IMR-90 (cell line): ENCODE measurements at regions not wholly inside any gene's neighbourhood (a gene's known extent, or its start where the extent isn't known, plus 50 kb on each side); places are given as distances from the start of the nearest gene placed in this dataset.

ENCODE experiments used
- ATAC-seq: fragments of 200-7000 bp; cut with Tn5 transposase; 2 replicates; pipeline ENCODE4 v1.9.1; 2020; ENCODE audit warnings: low read depth, mild to moderate bottlenecking, moderate library complexity
- BruUV-seq: library from RNA; stranded (reverse); fragments of 400-500 nt; replicated peaks from 2 replicates; lab custom pipeline; 2021; lab: Mats Ljungman, UMichigan
- CTCF ChIA-PET: fragments of 300-600 bp; formaldehyde crosslinking; extraction: SDS; loops from one replicate; lab custom pipeline; 2021; ENCODE audit warnings: antibody characterized with exemption; lab: Yijun Ruan, JAX
- POLR2A ChIA-PET: fragments of 300-600 bp; sonication (Branson Sonifier 250); formaldehyde crosslinking; loops from one replicate; lab custom pipeline; 2022; ENCODE audit warnings: antibody characterized with exemption; ENCODE audit not compliant: unreplicated experiment; lab: Charles Lee
- DNase-seq: peaks from one replicate; pipeline ENCODE4 v3.0.0; 2013
- H2AFZ ChIP-seq: replicated peaks from 2 replicates; pipeline ENCODE3; 2013; ENCODE audit warnings: low read length, mild to moderate bottlenecking; ENCODE audit not compliant: poor library complexity
- H2AK5ac ChIP-seq: 2 replicates; pipeline ENCODE4 v1.6.1; 2013; ENCODE audit warnings: low read depth, low read length, inconsistent platforms
- H2AK9ac ChIP-seq: replicated peaks from 2 replicates; pipeline ENCODE3; 2013; ENCODE audit warnings: mild to moderate bottlenecking, low read depth, low read length, moderate library complexity; ENCODE audit not compliant: poor library complexity
- H2BK120ac ChIP-seq: 2 replicates; pipeline ENCODE4 v1.6.1; 2013; ENCODE audit warnings: low read depth, low read length, inconsistent platforms
- H2BK15ac ChIP-seq: 3 replicates; pipeline ENCODE4 v1.6.1; 2013; ENCODE audit warnings: low read depth, low read length, inconsistent platforms
- H2BK20ac ChIP-seq: 2 replicates; pipeline ENCODE4 v1.6.1; 2013; ENCODE audit warnings: low read depth, mild to moderate bottlenecking, inconsistent platforms, low read length, moderate library complexity
- H2BK5ac ChIP-seq: 2 replicates; pipeline ENCODE4 v1.6.1; 2013; ENCODE audit warnings: mild to moderate bottlenecking, low read depth, low read length, inconsistent platforms; ENCODE audit not compliant: poor library complexity, severe bottlenecking
- H3K14ac ChIP-seq: replicated peaks from 2 replicates; pipeline ENCODE4 v1.6.1; 2013; ENCODE audit warnings: low read depth, low read length, inconsistent platforms
- H3K18ac ChIP-seq: 2 replicates; pipeline ENCODE4 v1.6.1; 2013; ENCODE audit warnings: low read depth, low read length, control low read depth
- H3K23ac ChIP-seq: 2 replicates; pipeline ENCODE4 v1.6.1; 2013; ENCODE audit warnings: low read depth, low read length, inconsistent platforms
- H3K27ac ChIP-seq: 2 replicates; pipeline ENCODE4 v1.5.1; 2013; ENCODE audit warnings: mild to moderate bottlenecking, control low read depth, low read length; ENCODE audit not compliant: insufficient read depth
- H3K27me3 ChIP-seq: 2 replicates; pipeline ENCODE4 v1.6.1; 2013; ENCODE audit warnings: low read length; ENCODE audit not compliant: control insufficient read depth, insufficient read depth
- H3K36me3 ChIP-seq: 2 replicates; pipeline ENCODE4 v1.6.1; 2013; ENCODE audit warnings: low read length, mixed read lengths; ENCODE audit not compliant: control insufficient read depth, insufficient read depth
- H3K4ac ChIP-seq: 2 replicates; pipeline ENCODE4 v1.6.1; 2013; ENCODE audit warnings: low read depth, low read length, inconsistent platforms
- H3K4me1 ChIP-seq: 2 replicates; pipeline ENCODE4 v1.6.1; 2013; ENCODE audit warnings: low read length, mixed read lengths; ENCODE audit not compliant: control insufficient read depth, insufficient read depth
- H3K4me2 ChIP-seq: 2 replicates; pipeline ENCODE4 v1.6.1; 2013; ENCODE audit warnings: low read depth, mild to moderate bottlenecking, control low read depth, low read length, moderate library complexity
- H3K4me3 ChIP-seq: 2 replicates; pipeline ENCODE4 v1.5.1; 2013; ENCODE audit warnings: low read depth, mild to moderate bottlenecking, control low read depth, low read length, moderate library complexity; ENCODE audit not compliant: insufficient read depth
- H3K56ac ChIP-seq: 2 replicates; pipeline ENCODE4 v1.6.1; 2013; ENCODE audit warnings: low read length, inconsistent platforms; ENCODE audit not compliant: insufficient read depth; ENCODE audit errors: extremely low read depth
- H3K79me1 ChIP-seq, 2 experiments: 2 replicates each; pipeline ENCODE4 v1.6.1; 2013; ENCODE audit warnings: low read length in 2 of 2, inconsistent platforms in 1 of 2, low read depth in 1 of 2
- H3K9ac ChIP-seq: 2 replicates; pipeline ENCODE4 v1.6.1; 2013; ENCODE audit warnings: low read depth, low read length, control low read depth
- H3K9me1 ChIP-seq: 2 replicates; pipeline ENCODE4 v1.6.1; 2013; ENCODE audit warnings: low read length, inconsistent platforms; ENCODE audit not compliant: insufficient read depth
- H3K9me3 ChIP-seq: 2 replicates; pipeline ENCODE4 v1.6.1; 2013; ENCODE audit warnings: low read length; ENCODE audit not compliant: control insufficient read depth, insufficient read depth
- H4K20me1 ChIP-seq: 2 replicates; pipeline ENCODE4 v1.6.1; 2013; ENCODE audit warnings: low read length, inconsistent platforms; ENCODE audit not compliant: insufficient read depth
- H4K5ac ChIP-seq: 2 replicates; pipeline ENCODE4 v1.6.1; 2013; ENCODE audit warnings: mild to moderate bottlenecking, low read depth, low read length, control low read depth
- H4K8ac ChIP-seq, 2 experiments: 2 replicates each; pipeline ENCODE4 v1.6.1; 2013; ENCODE audit warnings: low read depth in 2 of 2, low read length in 2 of 2, control low read depth in 1 of 2, inconsistent platforms in 1 of 2
- H4K91ac ChIP-seq: 2 replicates; pipeline ENCODE4 v1.6.1; 2013; ENCODE audit warnings: low read depth, low read length, inconsistent platforms; ENCODE audit not compliant: insufficient read depth
- BHLHE40 ChIP-seq: fragments of 150-350 bp; IDR thresholded peaks from 2 replicates; pipeline ENCODE4 v1.6.1; 2016; ENCODE audit warnings: mild to moderate bottlenecking, low read depth, low read length
- CEBPB ChIP-seq: IDR thresholded peaks from 2 replicates; pipeline ENCODE4 v1.6.1; 2012; ENCODE audit warnings: low read depth, low read length, improper control_type of control experiment
- CHD1 ChIP-seq: IDR thresholded peaks from 2 replicates; pipeline ENCODE4 v1.6.1; 2012; ENCODE audit warnings: low read depth, low read length, improper control_type of control experiment
- FOS ChIP-seq: fragments of 150-350 bp; IDR thresholded peaks from 2 replicates; pipeline ENCODE4 v1.6.1; 2016; ENCODE audit warnings: low read depth, low read length
- MAFK ChIP-seq: IDR thresholded peaks from 2 replicates; pipeline ENCODE4 v1.6.1; 2012; ENCODE audit warnings: low read depth, low read length, improper control_type of control experiment
- MAZ ChIP-seq: IDR thresholded peaks from 2 replicates; pipeline ENCODE4 v1.6.1; 2012; ENCODE audit warnings: low read depth, mild to moderate bottlenecking, low read length, improper control_type of control experiment, moderate library complexity, borderline replicate concordance
- MXI1 ChIP-seq: IDR thresholded peaks from 2 replicates; pipeline ENCODE4 v1.6.1; 2012; ENCODE audit warnings: low read depth, mild to moderate bottlenecking, low read length, moderate library complexity, borderline replicate concordance
- NFE2L2 ChIP-seq: fragments of 150-350 bp; IDR thresholded peaks from 2 replicates; pipeline ENCODE4 v1.6.1; 2016; ENCODE audit warnings: low read depth, mild to moderate bottlenecking, low read length
- POLR2A ChIP-seq: IDR thresholded peaks from 2 replicates; pipeline ENCODE4 v1.6.1; 2012; ENCODE audit warnings: mild to moderate bottlenecking, low read depth, low read length
- RAD21 ChIP-seq: IDR thresholded peaks from 2 replicates; pipeline ENCODE4 v1.6.1; 2012; ENCODE audit warnings: low read length, improper control_type of control experiment
- RCOR1 ChIP-seq: IDR thresholded peaks from 2 replicates; pipeline ENCODE4 v1.6.1; 2012; ENCODE audit warnings: mild to moderate bottlenecking, low read length, improper control_type of control experiment; ENCODE audit not compliant: insufficient replicate concordance
- RFX5 ChIP-seq: IDR thresholded peaks from 2 replicates; pipeline ENCODE4 v1.8.0; 2012; ENCODE audit warnings: low read depth, mild to moderate bottlenecking, low read length, moderate library complexity
- SMC3 ChIP-seq: fragments of 150-350 bp; IDR thresholded peaks from 2 replicates; pipeline ENCODE4 v1.6.1; 2016; ENCODE audit warnings: low read depth, mild to moderate bottlenecking, antibody characterized with exemption, low read length, moderate library complexity
- WGBS, 2 experiments: methylation state at CpG; one replicate each; pipeline versions ENCODE4 v1.1.5 to v1.1.7; 2013; ENCODE audit warnings: missing lambda C conversion rate in 2 of 2; ENCODE audit not compliant: insufficient read length in 1 of 2; ENCODE audit errors: extremely low coverage in 2 of 2; 5-methylcytosine and 5-hydroxymethylcytosine counted together
- dilution Hi-C: fragments of 300-500 bp; cut with HindIII; formaldehyde crosslinking; loops from one replicate; pipeline ENCODE4 v1.14.3; 2018; ENCODE audit warnings: low sequenced_read_pairs; ENCODE audit not compliant: unreplicated experiment
- in situ Hi-C: fragments of 300-500 bp; cut with MboI; formaldehyde crosslinking; loops from 3 replicates; pipeline ENCODE4 v1.14.3; 2019; ENCODE audit warnings: low sequenced_read_pairs, inconsistent platforms, mixed read lengths
- intact Hi-C: fragments of 100-400 bp; cut with micrococcal nuclease; formaldehyde crosslinking; loops from 2 replicates; pipeline ENCODE4 v1.10.0; 2022
- TF ChIP-seq, protein P1 (sequence below): fragments of 150-350 bp; IDR thresholded peaks from 2 replicates; pipeline ENCODE4 v1.6.1; 2016; ENCODE audit warnings: low read depth, mild to moderate bottlenecking, low read length, moderate library complexity, borderline replicate concordance
- TF ChIP-seq, protein P2 (sequence below): fragments of 150-350 bp; IDR thresholded peaks from 2 replicates; pipeline ENCODE4 v1.6.1; 2017; ENCODE audit warnings: mild to moderate bottlenecking, antibody characterized with exemption, low read length, low read depth
- TF ChIP-seq, protein P3 (sequence below): conservative IDR thresholded peaks from 2 replicates; pipeline ENCODE4 v1.5.1; 2012; ENCODE audit warnings: mild to moderate bottlenecking, low read depth, low read length, improper control_type of control experiment

DNA sequence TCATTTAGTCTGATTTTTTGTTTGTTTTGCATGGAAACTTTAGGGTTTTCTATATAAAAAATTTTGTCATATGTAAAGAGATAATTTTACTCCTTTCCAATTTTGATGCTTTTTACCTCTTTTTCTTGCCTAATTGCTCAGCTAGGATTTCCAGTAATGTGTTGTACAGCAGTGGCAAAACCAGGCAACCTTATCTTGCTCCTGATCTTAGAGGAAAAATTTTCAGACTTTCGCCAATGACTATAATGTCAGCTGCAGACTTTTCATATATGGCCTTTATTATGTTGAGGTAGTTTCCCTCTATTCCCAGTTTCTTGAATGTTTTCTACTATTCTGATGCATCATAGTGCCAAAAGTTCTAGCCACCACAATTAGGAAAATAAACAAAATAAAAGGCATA is 126.3 kb downstream of the ALOX5 start:
- H4K91ac ChIP-seq = no peak overlapping the region
- H2BK5ac ChIP-seq = no peak overlapping the region
- no peak overlapping the region for H3K4me3 ChIP-seq
- H3K4me2 ChIP-seq = no peak overlapping the region
- no peak overlapping the region for H4K5ac ChIP-seq
- ATAC-seq (no peak), DNase-seq (no peak)
- no peaks in the 10 kb centered on the region for H3K79me1 ChIP-seq
- no peak overlapping the region for H3K18ac ChIP-seq
- H3K9me1 ChIP-seq = no peaks in the 10 kb centered on the region
- H3K27ac ChIP-seq = no peak overlapping the region
- no peak overlapping the region for H3K4ac ChIP-seq
- no peaks in the 10 kb centered on the region; the same call in 1 of the 2 replicates for H3K9me3 ChIP-seq
- no peak overlapping the region for H2AK5ac ChIP-seq
- H2AFZ ChIP-seq = no peak overlapping the region
- H3K56ac ChIP-seq = no peak overlapping the region
- H4K8ac ChIP-seq = no peak overlapping the region
- H3K27me3 ChIP-seq = no peaks in the 10 kb centered on the region
- dilution Hi-C loops = no loop called here
- H3K23ac ChIP-seq = no peak overlapping the region
- TF ChIP-seq NFE2L2 (no peak), FOS (no peak), MXI1 (no peak), MAFK (no peak), MAZ (no peak), RCOR1 (no peak), POLR2A (no peak), SMC3 (no peak), BHLHE40 (no peak), RAD21 (no peak), CHD1 (no peak), RFX5 (no peak), CEBPB (no peak)
- TF ChIP-seq, protein P1, sequence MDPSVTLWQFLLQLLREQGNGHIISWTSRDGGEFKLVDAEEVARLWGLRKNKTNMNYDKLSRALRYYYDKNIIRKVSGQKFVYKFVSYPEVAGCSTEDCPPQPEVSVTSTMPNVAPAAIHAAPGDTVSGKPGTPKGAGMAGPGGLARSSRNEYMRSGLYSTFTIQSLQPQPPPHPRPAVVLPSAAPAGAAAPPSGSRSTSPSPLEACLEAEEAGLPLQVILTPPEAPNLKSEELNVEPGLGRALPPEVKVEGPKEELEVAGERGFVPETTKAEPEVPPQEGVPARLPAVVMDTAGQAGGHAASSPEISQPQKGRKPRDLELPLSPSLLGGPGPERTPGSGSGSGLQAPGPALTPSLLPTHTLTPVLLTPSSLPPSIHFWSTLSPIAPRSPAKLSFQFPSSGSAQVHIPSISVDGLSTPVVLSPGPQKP = no peak
- TF ChIP-seq, protein P2, sequence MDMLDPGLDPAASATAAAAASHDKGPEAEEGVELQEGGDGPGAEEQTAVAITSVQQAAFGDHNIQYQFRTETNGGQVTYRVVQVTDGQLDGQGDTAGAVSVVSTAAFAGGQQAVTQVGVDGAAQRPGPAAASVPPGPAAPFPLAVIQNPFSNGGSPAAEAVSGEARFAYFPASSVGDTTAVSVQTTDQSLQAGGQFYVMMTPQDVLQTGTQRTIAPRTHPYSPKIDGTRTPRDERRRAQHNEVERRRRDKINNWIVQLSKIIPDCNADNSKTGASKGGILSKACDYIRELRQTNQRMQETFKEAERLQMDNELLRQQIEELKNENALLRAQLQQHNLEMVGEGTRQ = no peak
- TF ChIP-seq, protein P3, sequence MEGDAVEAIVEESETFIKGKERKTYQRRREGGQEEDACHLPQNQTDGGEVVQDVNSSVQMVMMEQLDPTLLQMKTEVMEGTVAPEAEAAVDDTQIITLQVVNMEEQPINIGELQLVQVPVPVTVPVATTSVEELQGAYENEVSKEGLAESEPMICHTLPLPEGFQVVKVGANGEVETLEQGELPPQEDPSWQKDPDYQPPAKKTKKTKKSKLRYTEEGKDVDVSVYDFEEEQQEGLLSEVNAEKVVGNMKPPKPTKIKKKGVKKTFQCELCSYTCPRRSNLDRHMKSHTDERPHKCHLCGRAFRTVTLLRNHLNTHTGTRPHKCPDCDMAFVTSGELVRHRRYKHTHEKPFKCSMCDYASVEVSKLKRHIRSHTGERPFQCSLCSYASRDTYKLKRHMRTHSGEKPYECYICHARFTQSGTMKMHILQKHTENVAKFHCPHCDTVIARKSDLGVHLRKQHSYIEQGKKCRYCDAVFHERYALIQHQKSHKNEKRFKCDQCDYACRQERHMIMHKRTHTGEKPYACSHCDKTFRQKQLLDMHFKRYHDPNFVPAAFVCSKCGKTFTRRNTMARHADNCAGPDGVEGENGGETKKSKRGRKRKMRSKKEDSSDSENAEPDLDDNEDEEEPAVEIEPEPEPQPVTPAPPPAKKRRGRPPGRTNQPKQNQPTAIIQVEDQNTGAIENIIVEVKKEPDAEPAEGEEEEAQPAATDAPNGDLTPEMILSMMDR = no peak
- ChIA-PET POLR2A (no interaction called here), CTCF (no interaction called here)
- no peaks in the 10 kb centered on the region for H4K20me1 ChIP-seq
- no peaks in the 10 kb centered on the region for H3K36me3 ChIP-seq
- H2AK9ac ChIP-seq = no peak overlapping the region
- no peaks in the 10 kb centered on the region for H3K4me1 ChIP-seq
- no CpG with 5 or more reads among the region's 1 CpG for WGBS, 2 experiments
- in situ Hi-C loops = no loop called here
- H2BK120ac ChIP-seq = no peak overlapping the region
- no peak overlapping the region for H2BK15ac ChIP-seq
- intact Hi-C loops = no loop called here
- H3K9ac ChIP-seq = no peak overlapping the region
- H2BK20ac ChIP-seq = no peak overlapping the region
- no TSS peak for BruUV-seq
- H3K14ac ChIP-seq = no peak overlapping the region
